ENCODE measurements at regions not wholly inside any gene's neighbourhood (a gene's known extent, or its start where the extent isn't known, plus 50 kb on each side); places are given as distances from the start of the nearest gene placed in this dataset.
"Not testable (repeated sequence)": the region's sequence is repeated elsewhere in the genome, so short reads cannot be mapped to it uniquely, and the experiment has no call there.

DNA sequence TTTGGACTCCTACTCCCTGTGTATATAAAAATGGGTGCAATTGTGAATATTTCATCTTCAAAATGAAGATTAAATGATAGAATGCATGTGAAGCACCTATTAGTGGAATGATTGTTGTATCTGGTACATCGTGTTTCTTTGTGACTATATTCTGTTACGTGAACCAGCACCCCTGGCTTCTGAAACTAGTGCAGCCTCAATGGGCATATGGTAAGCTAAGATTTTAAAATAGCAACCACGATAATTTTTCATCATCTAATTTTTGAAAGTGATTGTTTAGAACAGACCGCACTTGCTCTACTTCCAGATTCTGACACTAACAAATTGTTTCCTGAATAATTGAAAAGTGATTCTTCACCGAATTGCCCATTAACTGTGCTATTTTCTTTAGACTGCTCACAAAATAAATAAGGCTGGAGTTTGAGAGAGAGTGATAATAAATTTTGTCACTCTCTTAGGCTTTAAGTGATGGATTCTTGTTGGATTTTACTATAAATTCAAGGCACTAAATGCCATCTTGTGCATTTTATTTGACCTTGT lies 806.1 kb upstream of the LRATD1 start:
- H3K36me3 ChIP-seq: no peaks in the 10 kb centered on the region
- WGBS (ENCODE audit: insufficient coverage, low coverage, low lambda C conversion rate, missing lambda C conversion rate): 40% methylated on average over 5 of the region's 5 CpGs

DNA sequence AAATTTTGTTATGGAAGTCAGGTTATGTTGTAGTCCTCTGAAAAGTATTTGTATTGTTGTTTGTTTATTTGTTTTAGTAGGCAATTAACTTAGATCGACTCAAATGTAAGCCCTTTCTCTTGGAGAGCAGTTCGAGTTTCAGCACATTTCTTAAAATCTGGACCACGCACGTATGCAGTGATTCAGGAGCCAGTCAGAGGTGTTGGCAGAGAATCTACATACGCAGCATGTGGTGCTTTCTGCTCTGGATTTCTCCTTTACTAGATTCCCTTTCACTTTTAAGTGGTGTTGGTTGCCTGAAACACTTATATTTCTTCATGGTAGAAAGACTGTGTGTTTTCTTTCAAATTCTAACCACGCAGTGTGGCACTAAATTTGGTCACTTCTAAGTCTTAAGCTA lies 773.9 kb upstream of the LRATD1 start:
- intact Hi-C loops (cut with DNase I): no loop called here
- WGBS (ENCODE audit: insufficient coverage, low coverage, low lambda C conversion rate, missing lambda C conversion rate): 45% methylated on average over 6 of the region's 6 CpGs
- H3K9me3 ChIP-seq: no peaks in the 10 kb centered on the region
- TF ChIP-seq, protein P1, sequence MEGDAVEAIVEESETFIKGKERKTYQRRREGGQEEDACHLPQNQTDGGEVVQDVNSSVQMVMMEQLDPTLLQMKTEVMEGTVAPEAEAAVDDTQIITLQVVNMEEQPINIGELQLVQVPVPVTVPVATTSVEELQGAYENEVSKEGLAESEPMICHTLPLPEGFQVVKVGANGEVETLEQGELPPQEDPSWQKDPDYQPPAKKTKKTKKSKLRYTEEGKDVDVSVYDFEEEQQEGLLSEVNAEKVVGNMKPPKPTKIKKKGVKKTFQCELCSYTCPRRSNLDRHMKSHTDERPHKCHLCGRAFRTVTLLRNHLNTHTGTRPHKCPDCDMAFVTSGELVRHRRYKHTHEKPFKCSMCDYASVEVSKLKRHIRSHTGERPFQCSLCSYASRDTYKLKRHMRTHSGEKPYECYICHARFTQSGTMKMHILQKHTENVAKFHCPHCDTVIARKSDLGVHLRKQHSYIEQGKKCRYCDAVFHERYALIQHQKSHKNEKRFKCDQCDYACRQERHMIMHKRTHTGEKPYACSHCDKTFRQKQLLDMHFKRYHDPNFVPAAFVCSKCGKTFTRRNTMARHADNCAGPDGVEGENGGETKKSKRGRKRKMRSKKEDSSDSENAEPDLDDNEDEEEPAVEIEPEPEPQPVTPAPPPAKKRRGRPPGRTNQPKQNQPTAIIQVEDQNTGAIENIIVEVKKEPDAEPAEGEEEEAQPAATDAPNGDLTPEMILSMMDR (IDR thresholded peaks at IDR 0.05): no peak
- no peak for TF ChIP-seq POLR2A (IDR thresholded peaks at IDR 0.05)
- ATAC-seq: no peak
- no peak overlapping the region for H3K4me3 ChIP-seq
- H3K4me1 ChIP-seq: no peaks in the 10 kb centered on the region
- no peaks in the 10 kb centered on the region for H3K27me3 ChIP-seq
- H3K36me3 ChIP-seq: no peaks in the 10 kb centered on the region
- H3K27ac ChIP-seq: no peak overlapping the region
- no peak for DNase-seq

More for the DNA sequence above, 806.1 kb upstream of the LRATD1 start:
- TF ChIP-seq, protein P1 (IDR thresholded peaks at IDR 0.05): no peak
- TF ChIP-seq POLR2A (IDR thresholded peaks at IDR 0.05): no peak
- H3K4me3 ChIP-seq: no peak overlapping the region
- DNase-seq (no peak), ATAC-seq (no peak)
- H3K27me3 ChIP-seq: no peaks in the 10 kb centered on the region
- no peak overlapping the region for H3K27ac ChIP-seq
- no peaks in the 10 kb centered on the region for H3K9me3 ChIP-seq
- intact Hi-C loops (cut with DNase I): no loop called here
- H3K4me1 ChIP-seq: no peaks in the 10 kb centered on the region

DNA sequence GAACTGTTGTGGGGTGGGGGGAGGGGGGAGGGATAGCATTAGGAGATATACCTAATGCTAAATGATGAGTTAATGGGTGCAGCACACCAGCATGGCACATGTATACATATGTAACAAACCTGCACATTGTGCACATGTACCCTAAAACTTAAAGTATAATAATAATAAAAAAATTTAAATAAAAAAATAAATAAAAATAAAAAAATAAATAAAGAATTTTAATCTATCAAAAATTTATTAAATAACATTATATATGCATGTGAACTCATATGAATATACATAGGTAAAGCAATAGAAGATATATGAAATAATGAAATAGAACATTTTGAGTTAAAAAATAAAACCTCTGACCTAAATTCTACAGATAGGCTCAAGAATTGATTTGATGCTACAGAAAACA lies 764.2 kb upstream of the LRATD1 start:
- ATAC-seq; H3K27me3 ChIP-seq; intact Hi-C loops (cut with DNase I); H3K36me3 ChIP-seq; H3K27ac ChIP-seq; H3K4me3 ChIP-seq; H3K4me1 ChIP-seq; DNase-seq; H3K9me3 ChIP-seq: not testable (repeated sequence)

DNA sequence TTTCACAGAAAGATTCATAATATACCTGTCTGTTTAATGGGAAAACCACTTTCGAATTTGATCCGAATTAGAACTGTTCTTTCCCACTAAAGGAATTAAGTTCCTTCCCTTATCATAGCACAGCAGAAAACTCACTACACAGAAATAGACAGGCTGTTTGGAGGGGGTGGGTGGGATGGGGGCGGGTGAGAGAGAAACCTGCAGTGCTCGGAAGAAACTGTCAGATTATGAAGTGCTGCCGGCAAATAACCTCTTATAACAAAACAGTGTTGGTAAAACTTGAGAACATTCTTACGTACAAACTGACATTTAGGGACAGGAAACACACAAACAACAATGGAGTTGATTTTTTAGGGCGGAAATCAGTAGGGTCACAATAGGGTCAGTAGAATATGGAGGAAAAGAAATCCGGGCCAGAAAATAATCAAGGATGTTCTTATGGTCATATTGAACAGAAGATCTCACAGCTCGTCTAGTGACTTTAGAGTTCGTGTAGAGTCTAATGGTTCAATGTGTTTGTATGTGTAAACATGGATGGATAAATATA lies 756.0 kb upstream of the LRATD1 start:
- TF ChIP-seq POLR2A (IDR thresholded peaks at IDR 0.05): no peak
- TF ChIP-seq, protein P1 (IDR thresholded peaks at IDR 0.05): no peak
- no peaks in the 10 kb centered on the region for H3K27me3 ChIP-seq
- intact Hi-C loops (cut with DNase I): no loop called here
- H3K9me3 ChIP-seq: no peaks in the 10 kb centered on the region
- ATAC-seq (peak; percentile 22 to 89 (median 53)), DNase-seq (no peak)
- H3K4me3 ChIP-seq: no peak overlapping the region
- WGBS (ENCODE audit: insufficient coverage, low coverage, low lambda C conversion rate, missing lambda C conversion rate): 31% methylated on average over 10 of the region's 10 CpGs
- H3K27ac ChIP-seq: no peak overlapping the region
- no peaks in the 10 kb centered on the region for H3K4me1 ChIP-seq
- H3K36me3 ChIP-seq: no peaks in the 10 kb centered on the region

DNA sequence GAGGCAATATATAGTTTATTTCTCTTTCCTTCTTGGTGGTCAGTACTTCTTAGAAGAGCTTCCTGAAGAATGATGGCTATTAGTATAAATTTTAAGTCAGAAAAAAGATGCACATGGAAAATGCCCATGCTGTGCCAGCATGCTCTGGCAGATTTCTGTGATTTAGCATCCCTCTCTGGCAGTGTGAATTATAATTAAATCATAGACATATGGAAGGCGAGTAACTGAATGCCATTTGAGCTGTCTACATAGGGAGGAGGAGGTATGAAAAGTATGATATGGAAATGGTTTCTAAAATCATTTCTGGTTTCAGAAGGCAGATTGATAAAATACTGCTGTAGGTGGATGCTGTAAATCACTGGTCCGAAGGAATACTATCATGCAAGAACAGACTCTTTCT lies 754.9 kb upstream of the LRATD1 start:
- ATAC-seq (no peak), DNase-seq (no peak)
- Histone ChIP-seq H3K27me3 (no peaks in the 10 kb centered on the region), H3K27ac (no peak overlapping the region), H3K36me3 (no peaks in the 10 kb centered on the region), H3K4me1 (no peaks in the 10 kb centered on the region), H3K4me3 (no peak overlapping the region), H3K9me3 (no peaks in the 10 kb centered on the region)
- intact Hi-C loops (cut with DNase I): no loop called here
- 48% methylated on average over 2 of the region's 2 CpGs for WGBS (ENCODE audit: insufficient coverage, low coverage, low lambda C conversion rate, missing lambda C conversion rate)
- TF ChIP-seq, protein P1 (IDR thresholded peaks at IDR 0.05): no peak
- no peak for TF ChIP-seq POLR2A (IDR thresholded peaks at IDR 0.05)

All from right lobe of liver (tissue), 6 donors.